ENCODE measurements at regions not wholly inside any gene's neighbourhood (a gene's known extent, or its start where the extent isn't known, plus 50 kb on each side); places are given as distances from the start of the nearest gene placed in this dataset.

DNA sequence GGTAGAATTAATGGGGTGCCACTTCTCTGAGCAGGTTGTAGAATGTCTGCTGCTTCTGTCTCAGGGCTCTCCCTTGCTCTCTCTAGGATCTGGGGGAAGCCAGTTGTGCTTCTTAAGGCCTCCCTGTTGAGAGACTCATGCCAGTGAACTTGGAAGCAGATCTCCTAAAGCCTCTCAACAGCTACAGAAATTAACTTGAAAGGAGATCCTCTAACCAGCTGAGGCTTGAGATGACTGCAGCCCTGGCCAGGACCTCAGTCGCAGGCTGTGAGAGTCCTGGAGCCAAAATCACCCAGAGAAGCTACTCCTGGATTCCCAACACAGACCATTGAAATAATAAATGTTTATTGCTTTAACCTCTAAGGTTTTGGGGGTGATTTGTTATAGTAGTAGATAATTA, 180.2 kb upstream of the MARCKS start:
- H3K27ac ChIP-seq (ENCODE audit: low read depth, low read length): no peak overlapping the region
- no peaks in the 10 kb centered on the region for H3K36me3 ChIP-seq (ENCODE audit: control insufficient read depth in 1 of 2, insufficient read depth in 2 of 2, low read length in 2 of 2)
- ATAC-seq (no peak), DNase-seq (ENCODE audit: low read depth, low spot score) (no peak)
- no peaks in the 10 kb centered on the region for H3K79me2 ChIP-seq (ENCODE audit: insufficient read depth, low read length)
- ChIA-PET RAD21 (ENCODE audit: low non-redundant PET in 1 of 2, low total read pairs in 2 of 2, uncharacterized antibody in 2 of 2, unreplicated experiment in 2 of 2) (no interaction called here), POLR2A (no interaction called here), CTCF (interaction anchor here (1.4 kb wide), 1 partner anchor 12 kb away, joined by 3 read pairs; no protein-coding TSS in a partner anchor)
- TF ChIP-seq SIN3A (IDR thresholded peaks at IDR 0.05; ENCODE audit: low read depth) (no peak), POLR2AphosphoS5 (IDR thresholded peaks at IDR 0.05; ENCODE audit: low read depth, low read length) (no peak), RAD21 (IDR thresholded peaks at IDR 0.05; ENCODE audit: low read depth) (no peak), EGR1 (IDR thresholded peaks at IDR 0.05; ENCODE audit: low read depth) (no peak), JUND (IDR thresholded peaks at IDR 0.05) (no peak), EZH2 (IDR thresholded peaks at IDR 0.05) (no peak), ZNF274 (IDR thresholded peaks at IDR 0.05; ENCODE audit: low read depth, low read length) (no peak)
- no peaks in the 10 kb centered on the region for H3K4me1 ChIP-seq (ENCODE audit: control insufficient read depth in 1 of 2, insufficient read depth in 2 of 2, low read length in 2 of 2)
- H3K27me3 ChIP-seq (ENCODE audit: insufficient read depth, low read length): no peaks in the 10 kb centered on the region
- no peaks in the 10 kb centered on the region for H3K9me3 ChIP-seq (ENCODE audit: control insufficient read depth in 1 of 2, insufficient read depth in 1 of 2, low read depth in 1 of 2, low read length in 2 of 2)
- H3K4me2 ChIP-seq (ENCODE audit: low read length): no peak overlapping the region
- H3K9me2 ChIP-seq (ENCODE audit: insufficient read depth): no peaks in the 10 kb centered on the region
- H3K9ac ChIP-seq (ENCODE audit: low read length): no peak overlapping the region
- no peak overlapping the region for H3K4me3 ChIP-seq (replicated peaks in 1 of 2; ENCODE audit: low read depth in 1 of 2, low read length in 2 of 2)
- intact Hi-C loops (cut with micrococcal nuclease): no loop called here
- no peak overlapping the region for H2AFZ ChIP-seq (ENCODE audit: low read depth, low read length, poor library complexity, severe bottlenecking)
- H4K20me1 ChIP-seq (ENCODE audit: insufficient read depth): no peaks in the 10 kb centered on the region
- BruUV-seq (replicated peaks): no TSS peak

DNA sequence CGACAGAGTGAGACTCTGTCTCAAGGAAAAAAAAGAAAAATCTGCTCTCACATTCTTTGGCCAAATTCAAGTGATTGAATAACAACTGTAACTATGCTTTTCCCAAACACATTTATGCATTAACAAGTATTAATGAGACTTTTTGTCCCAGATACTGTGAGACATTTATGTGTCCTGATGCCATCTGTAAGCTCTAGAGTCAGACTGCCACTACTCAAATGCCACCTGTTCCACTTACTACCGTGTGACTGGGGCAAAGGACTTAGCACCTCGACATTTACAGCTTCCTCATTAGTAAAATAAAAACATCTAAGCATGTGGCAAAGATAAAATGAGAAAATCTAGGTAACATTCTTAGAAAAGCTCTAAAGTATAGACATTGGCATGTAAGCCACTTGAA, 178.1 kb upstream of the MARCKS start:
- TF ChIP-seq JUND (IDR thresholded peaks at IDR 0.05): no peak
- no peak for TF ChIP-seq CBX3 (IDR thresholded peaks at IDR 0.05; ENCODE audit: low read depth)
- no peak for TF ChIP-seq EZH2phosphoT487 (IDR thresholded peaks at IDR 0.05; ENCODE audit: borderline replicate concordance)
- Histone ChIP-seq H3K9ac (ENCODE audit: low read length) (no peak overlapping the region), H3K36me3 (ENCODE audit: control insufficient read depth in 1 of 2, insufficient read depth in 2 of 2, low read length in 2 of 2) (no peaks in the 10 kb centered on the region), H3K4me1 (ENCODE audit: control insufficient read depth in 1 of 2, insufficient read depth in 2 of 2, low read length in 2 of 2) (no peaks in the 10 kb centered on the region), H3K27ac (ENCODE audit: low read depth, low read length) (no peak overlapping the region), H3K9me2 (ENCODE audit: insufficient read depth) (no peaks in the 10 kb centered on the region), H4K20me1 (ENCODE audit: insufficient read depth) (no peaks in the 10 kb centered on the region), H3K9me3 (ENCODE audit: control insufficient read depth in 1 of 2, insufficient read depth in 1 of 2, low read depth in 1 of 2, low read length in 2 of 2) (no peaks in the 10 kb centered on the region), H3K79me2 (ENCODE audit: insufficient read depth, low read length) (no peaks in the 10 kb centered on the region), H3K4me2 (ENCODE audit: low read length) (no peak overlapping the region), H3K27me3 (ENCODE audit: insufficient read depth, low read length) (no peaks in the 10 kb centered on the region), H2AFZ (ENCODE audit: low read depth, low read length, poor library complexity, severe bottlenecking) (no peak overlapping the region), H3K4me3 (replicated peaks in 1 of 2; ENCODE audit: low read depth in 1 of 2, low read length in 2 of 2) (no peak overlapping the region)
- ChIA-PET POLR2A (no interaction called here), CTCF (no interaction called here), RAD21 (ENCODE audit: low non-redundant PET in 1 of 2, low total read pairs in 2 of 2, uncharacterized antibody in 2 of 2, unreplicated experiment in 2 of 2) (no interaction called here)
- ATAC-seq: no peak
- intact Hi-C loops (cut with micrococcal nuclease): no loop called here
- BruUV-seq (replicated peaks): no TSS peak
- DNase-seq (ENCODE audit: low read depth, low spot score): no peak
